H9 (cell line): ENCODE measurements at regions not wholly inside any gene's neighbourhood (a gene's known extent, or its start where the extent isn't known, plus 50 kb on each side); places are given as distances from the start of the nearest gene placed in this dataset.
A peak's percentile ranks its signal among the peaks of the same experiment; 100 is the strongest.

Source experiments
- DNase-seq: peaks from one replicate; pipeline ENCODE4 v3.0.0-alpha.2; 2017
- H2AFZ ChIP-seq: one replicate; pipeline ENCODE4 v1.6.1; 2013; ENCODE audit warnings: mild to moderate bottlenecking, low read length, control low read depth, moderate library complexity
- H2AK5ac ChIP-seq: 2 replicates; pipeline ENCODE4 v1.6.1; 2013; ENCODE audit warnings: low read length, control low read depth, mixed read lengths; ENCODE audit not compliant: insufficient read length
- H2BK120ac ChIP-seq: one replicate; pipeline ENCODE4 v1.6.1; 2013; ENCODE audit warnings: low read depth, mild to moderate bottlenecking, low read length, control low read depth, inconsistent platforms; ENCODE audit not compliant: poor library complexity, severe bottlenecking
- H2BK12ac ChIP-seq: 2 replicates; pipeline ENCODE4 v1.6.1; 2013; ENCODE audit warnings: low read length, control low read depth, mixed read lengths, low read depth; ENCODE audit not compliant: insufficient read length
- H2BK15ac ChIP-seq: 2 replicates; pipeline ENCODE4 v1.6.1; 2013; ENCODE audit warnings: low read depth, low read length, control low read depth
- H2BK20ac ChIP-seq: one replicate; pipeline ENCODE4 v1.6.1; 2013; ENCODE audit warnings: low read depth, mild to moderate bottlenecking, low read length, control low read depth, inconsistent platforms; ENCODE audit not compliant: poor library complexity, severe bottlenecking
- H2BK5ac ChIP-seq: 2 replicates; pipeline ENCODE4 v1.6.1; 2013; ENCODE audit warnings: low read length, control low read depth, mixed read lengths; ENCODE audit not compliant: insufficient read length
- H3K14ac ChIP-seq: 2 replicates; pipeline ENCODE4 v1.6.1; 2013; ENCODE audit warnings: low read length, control low read depth; ENCODE audit not compliant: insufficient read depth
- H3K18ac ChIP-seq: 2 replicates; pipeline ENCODE4 v1.6.1; 2013; ENCODE audit warnings: low read depth, mild to moderate bottlenecking, mixed read lengths, low read length, control low read depth; ENCODE audit not compliant: insufficient read length
- H3K23ac ChIP-seq: 2 replicates; pipeline ENCODE4 v1.6.1; 2013; ENCODE audit warnings: low read length, control low read depth, mixed read lengths, low read depth; ENCODE audit not compliant: insufficient read length
- H3K23me2 ChIP-seq: 2 replicates; pipeline ENCODE4 v1.6.1; 2013; ENCODE audit warnings: low read depth, mild to moderate bottlenecking, mixed read lengths, low read length, control low read depth; ENCODE audit not compliant: insufficient read length, poor library complexity, severe bottlenecking
- H3K27ac ChIP-seq: 2 replicates; pipeline ENCODE4 v1.5.1; 2013; ENCODE audit warnings: low read length, control low read depth, mixed read lengths, low read depth; ENCODE audit not compliant: insufficient read length
- H3K27me3 ChIP-seq: 2 replicates; pipeline ENCODE4 v1.6.1; 2013; ENCODE audit warnings: low read length, control low read depth, inconsistent platforms; ENCODE audit not compliant: insufficient read depth
- H3K4ac ChIP-seq: 2 replicates; pipeline ENCODE4 v1.6.1; 2013; ENCODE audit warnings: low read depth, mild to moderate bottlenecking, control low read depth, inconsistent platforms, low read length, moderate library complexity
- H3K4me1 ChIP-seq: 2 replicates; pipeline ENCODE4 v1.6.1; 2013; ENCODE audit warnings: low read length, control low read depth, inconsistent platforms; ENCODE audit not compliant: insufficient read depth
- H3K4me2 ChIP-seq: 2 replicates; pipeline ENCODE4 v1.6.1; 2013; ENCODE audit warnings: low read length, control low read depth, mixed read lengths; ENCODE audit not compliant: insufficient read length, insufficient read depth
- H3K56ac ChIP-seq: 2 replicates; pipeline ENCODE4 v1.6.1; 2013; ENCODE audit warnings: low read depth, mild to moderate bottlenecking, mixed read lengths, low read length, control low read depth; ENCODE audit not compliant: insufficient read length
- H3K79me1 ChIP-seq: 2 replicates; pipeline ENCODE4 v1.6.1; 2013; ENCODE audit warnings: low read depth, mild to moderate bottlenecking, moderate library complexity, low read length, control low read depth, inconsistent platforms; ENCODE audit not compliant: insufficient read depth, poor library complexity, severe bottlenecking
- H3K79me2 ChIP-seq: 2 replicates; pipeline ENCODE4 v1.6.1; 2013; ENCODE audit warnings: low read length, control low read depth, inconsistent platforms; ENCODE audit not compliant: insufficient read depth
- H3K9ac ChIP-seq: 2 replicates; pipeline ENCODE4 v1.6.1; 2013; ENCODE audit warnings: low read length, control low read depth, mixed read lengths; ENCODE audit not compliant: insufficient read length; ENCODE audit errors: extremely low read depth
- H3K9me3 ChIP-seq: one replicate; pipeline ENCODE4 v1.6.1; 2013; ENCODE audit warnings: low read depth, low read length, inconsistent platforms; ENCODE audit not compliant: control insufficient read depth
- H3T11ph ChIP-seq: one replicate; pipeline ENCODE4 v1.6.1; 2013; ENCODE audit warnings: mild to moderate bottlenecking, low read length, control low read depth, inconsistent platforms
- H4K20me1 ChIP-seq: one replicate; pipeline ENCODE4 v1.6.1; 2013; ENCODE audit not compliant: control insufficient read depth, insufficient read length, insufficient read depth
- H4K5ac ChIP-seq: 2 replicates; pipeline ENCODE4 v1.6.1; 2013; ENCODE audit warnings: low read depth, mild to moderate bottlenecking, mixed read lengths, low read length, control low read depth; ENCODE audit not compliant: insufficient read length
- H4K8ac ChIP-seq: replicated peaks from 2 replicates; pipeline ENCODE4 v1.6.1; 2013; ENCODE audit warnings: low read length, control low read depth, mixed read lengths, low read depth; ENCODE audit not compliant: insufficient read length
- H4K91ac ChIP-seq: 2 replicates; pipeline ENCODE4 v1.6.1; 2013; ENCODE audit warnings: low read depth, mild to moderate bottlenecking, moderate library complexity, mixed read lengths, low read length, control low read depth; ENCODE audit not compliant: insufficient read length
- H3K27ac Mint-ChIP-seq, 3 experiments: 2 replicates in 2 of 3; 3 replicates in 1 of 3; pipeline ENCODE4 v1.8.0; 2020 to 2021; ENCODE audit warnings: mixed read lengths in 3 of 3, mild to moderate bottlenecking in 1 of 3, moderate library complexity in 1 of 3
- H3K27me3 Mint-ChIP-seq: 2 replicates; pipeline ENCODE4 v1.8.0; 2021; ENCODE audit warnings: low read depth, mild to moderate bottlenecking, moderate library complexity, mixed read lengths
- H3K36me3 Mint-ChIP-seq, 3 experiments: 2 replicates in 2 of 3; 3 replicates in 1 of 3; pipeline ENCODE4 v1.8.0; 2020 to 2021; ENCODE audit warnings: low read depth in 3 of 3, mixed read lengths in 3 of 3; ENCODE audit not compliant: insufficient read depth in 1 of 3
- H3K4me1 Mint-ChIP-seq, 2 experiments: 2 replicates each; pipeline ENCODE4 v1.8.0; 2020; ENCODE audit warnings: mixed read lengths in 2 of 2
- H3K4me3 Mint-ChIP-seq, 2 experiments: 2 replicates in 1 of 2; 3 replicates in 1 of 2; pipeline ENCODE4 v1.8.0; 2020 to 2021; ENCODE audit warnings: mild to moderate bottlenecking in 2 of 2, mixed read lengths in 2 of 2, moderate library complexity in 1 of 2
- H3K9me3 Mint-ChIP-seq, 2 experiments: 2 replicates in 1 of 2; 3 replicates in 1 of 2; pipeline ENCODE4 v1.8.0; 2020; ENCODE audit warnings: mild to moderate bottlenecking in 2 of 2, mixed read lengths in 2 of 2, moderate library complexity in 1 of 2
- CTCF ChIP-seq: fragments of 200-600 bp; sonication (generic); conservative IDR thresholded peaks from 3 replicates; pipeline ENCODE4 v1.8.0; 2021; ENCODE audit warnings: antibody characterized with exemption, mild to moderate bottlenecking
- WGBS: extraction: QIAGEN DNeasy Blood & Tissue Kit; methylation state at CpG from one replicate; pipeline ENCODE4 v1.1.7; 2013; ENCODE audit warnings: missing lambda C conversion rate, low lambda C conversion rate, mixed read lengths; ENCODE audit not compliant: insufficient read length; ENCODE audit errors: extremely low coverage; 5-methylcytosine and 5-hydroxymethylcytosine counted together

- H3K27ac ChIP-seq = no peak overlapping the region
- no peak overlapping the region for H3K23ac ChIP-seq
- no peak overlapping the region for H3K14ac ChIP-seq
- no peaks in the 10 kb centered on the region for H3K79me2 ChIP-seq
- no peak overlapping the region for H4K8ac ChIP-seq
- no peak overlapping the region for H3K9ac ChIP-seq
- no peak overlapping the region for H2BK15ac ChIP-seq
- H2BK20ac ChIP-seq = no peak overlapping the region
- no CpG with 5 or more reads among the region's 10 CpGs for WGBS
- H4K91ac ChIP-seq = no peak overlapping the region
- Mint-ChIP-seq H3K36me3 (no peaks in the 10 kb centered on the region), H3K4me1 (peaks cover 7 to 9% of the 10 kb centered on the region in 2 experiments), H3K27ac (0 out of 7 replicates have a peak overlapping the region, but pooled peaks of 1 of the 3 experiments have one; percentile 12), H3K27me3 (no peaks in the 10 kb centered on the region), H3K9me3 (no peaks in the 10 kb centered on the region), H3K4me3 (no peak overlapping the region)
- no peaks in the 10 kb centered on the region for H3K79me1 ChIP-seq
- no peak overlapping the region for H3T11ph ChIP-seq
- H2AK5ac ChIP-seq = no peak overlapping the region
- H3K56ac ChIP-seq = no peak overlapping the region
- no peak overlapping the region for H2BK12ac ChIP-seq
- no peaks in the 10 kb centered on the region for H3K23me2 ChIP-seq
- H3K18ac ChIP-seq = no peak overlapping the region
- no peak overlapping the region for H3K4ac ChIP-seq
- H3K9me3 ChIP-seq = no peaks in the 10 kb centered on the region
- H2BK120ac ChIP-seq = no peak overlapping the region
- H4K20me1 ChIP-seq = no peaks in the 10 kb centered on the region
- H3K4me1 ChIP-seq = no peaks in the 10 kb centered on the region
- no peak for TF ChIP-seq CTCF
- H3K4me2 ChIP-seq = no peak overlapping the region
- DNase-seq = no peak
- no peaks in the 10 kb centered on the region for H3K27me3 ChIP-seq
- H4K5ac ChIP-seq = no peak overlapping the region
- H2AFZ ChIP-seq = no peak overlapping the region
- no peak overlapping the region for H2BK5ac ChIP-seq
These were observed 182.4 kb downstream of the NUFIP1 start for GRCh38 chr13:44806826-44807225.
